RWPE1 (cell line): ENCODE measurements at regions not wholly inside any gene's neighbourhood (a gene's known extent, or its start where the extent isn't known, plus 50 kb on each side); places are given as distances from the start of the nearest gene placed in this dataset.
"Not testable (repeated sequence)": the region's sequence is repeated elsewhere in the genome, so short reads cannot be mapped to it uniquely, and the experiment has no call there.

Experiments
- CTCF ChIA-PET: fragments of 350-600 bp; sonication (Branson Sonifier 250); formaldehyde crosslinking; extraction: SDS; loops from one replicate; lab custom pipeline; 2021; lab: Yijun Ruan, JAX
- POLR2A ChIA-PET: fragments of 400-600 bp; formaldehyde crosslinking; extraction: SDS; loops from one replicate; lab custom pipeline; 2020; ENCODE audit warnings: antibody characterized with exemption; ENCODE audit not compliant: low non-redundant PET; lab: Yijun Ruan, JAX
- DNase-seq: peaks from one replicate; pipeline ENCODE4 v3.0.0; 2012; ENCODE audit warnings: low spot score
- H3K27ac ChIP-seq: fragments of 450-650 bp; 2 replicates; pipeline ENCODE4 v1.5.1; 2017
- CTCF ChIP-seq: fragments of 450-650 bp; conservative IDR thresholded peaks from 2 replicates; pipeline ENCODE4 v1.5.1; 2017; ENCODE audit warnings: low read depth, mild to moderate bottlenecking

GRCh38 chr12:123050913-123051312 is 70.4 kb downstream of the ARL6IP4 start:
- H3K27ac ChIP-seq, result no peak overlapping the region
- no peak for DNase-seq
- POLR2A ChIA-PET, result no interaction called here
- TF ChIP-seq CTCF, result no peak
- CTCF ChIA-PET, result no interaction called here

- H3K27ac ChIP-seq, result no peak overlapping the region
- CTCF ChIA-PET, result no interaction called here
- TF ChIP-seq CTCF, result no peak
- DNase-seq, result peak; percentile 30
- POLR2A ChIA-PET, result no interaction called here
Measured at GRCh38 chr12:123050331-123050831, 69.9 kb downstream of the ARL6IP4 start.

GRCh38 chr12:123049398-123050240 is 69.1 kb downstream of the ARL6IP4 start:
- CTCF ChIA-PET, result interaction anchor here (0.6 kb wide), 2 partner anchors 39 to 98 kb away, joined by 4 to 5 read pairs; no protein-coding TSS in a partner anchor
- no peak for DNase-seq
- no peak for TF ChIP-seq CTCF
- POLR2A ChIA-PET, result no interaction called here
- H3K27ac ChIP-seq, result no peak overlapping the region

GRCh38 chr12:123047892-123048291 is 67.4 kb downstream of the ARL6IP4 start:
- DNase-seq, H3K27ac ChIP-seq, POLR2A ChIA-PET: not testable (repeated sequence)
- CTCF ChIA-PET, result interaction anchor here (0.7 kb wide), 1 partner anchor 93 kb away, joined by 3 read pairs; no protein-coding TSS in a partner anchor

- no peak for TF ChIP-seq CTCF
- POLR2A ChIA-PET, result no interaction called here
- no peak for DNase-seq
- no peak overlapping the region for H3K27ac ChIP-seq
- CTCF ChIA-PET, result interaction anchor here (0.7 kb wide), 1 partner anchor 93 kb away, joined by 3 read pairs; no protein-coding TSS in a partner anchor
Measured at GRCh38 chr12:123047289-123047688, 66.8 kb downstream of the ARL6IP4 start.

GRCh38 chr12:123046431-123046830 is 66.0 kb downstream of the ARL6IP4 start:
- ChIA-PET POLR2A (no interaction called here), CTCF (interaction anchor here (1.5 kb wide), 1 partner anchor 105 kb away, joined by 3 read pairs; the partner anchor contains the start of gene PITPNM2)
- no peak overlapping the region for H3K27ac ChIP-seq
- TF ChIP-seq CTCF, result no peak
- DNase-seq, result no peak

- POLR2A ChIA-PET, result no interaction called here
- no peak overlapping the region for H3K27ac ChIP-seq
- TF ChIP-seq CTCF, result no peak
- DNase-seq, result no peak
- CTCF ChIA-PET, result interaction anchor here (1.5 kb wide), 1 partner anchor 106 kb away, joined by 3 read pairs; the partner anchor contains the start of gene PITPNM2
Measured at GRCh38 chr12:123045678-123046077, 65.2 kb downstream of the ARL6IP4 start.
